ENCODE measurements at regions not wholly inside any gene's neighbourhood (a gene's known extent, or its start where the extent isn't known, plus 50 kb on each side); places are given as distances from the start of the nearest gene placed in this dataset.

- no peak for DNase-seq
Measured at GRCh38 chrY:19140285-19140920, 366.9 kb upstream of the HSFY2 start.

GRCh38 chrY:19134426-19134825, 360.9 kb upstream of the HSFY2 start:
- DNase-seq = no peak

GRCh38 chrY:19130569-19131358, 357.2 kb upstream of the HSFY2 start:
- no peak for DNase-seq

- DNase-seq = no peak
Measured at GRCh38 chrY:19126889-19127288, 353.4 kb upstream of the HSFY2 start.

GRCh38 chrY:19124609-19125008, 351.1 kb upstream of the HSFY2 start:
- no peak for DNase-seq

- DNase-seq = no peak
Measured at GRCh38 chrY:19122450-19122849, 348.9 kb upstream of the HSFY2 start.

GRCh38 chrY:19098349-19098748, 324.8 kb upstream of the HSFY2 start:
- DNase-seq = no peak

- DNase-seq = no peak
Measured at GRCh38 chrY:19095460-19095859, 321.9 kb upstream of the HSFY2 start.

GRCh38 chrY:19083006-19083405, 309.5 kb upstream of the HSFY2 start:
- DNase-seq = no peak

- no peak for DNase-seq
Measured at GRCh38 chrY:19077698-19078113, 304.2 kb upstream of the HSFY2 start.

- DNase-seq = peak; percentile 10
Measured at GRCh38 chrY:19076846-19077697, 303.5 kb upstream of the HSFY2 start.

GRCh38 chrY:19075471-19076253, 302.1 kb upstream of the HSFY2 start:
- no peak for DNase-seq

- no peak for DNase-seq
Measured at GRCh38 chrY:19067435-19067834, 293.9 kb upstream of the HSFY2 start.

- no peak for DNase-seq
Measured at GRCh38 chrY:19066447-19067190, 293.1 kb upstream of the HSFY2 start.

GRCh38 chrY:19065119-19065518, 291.6 kb upstream of the HSFY2 start:
- DNase-seq = no peak

GRCh38 chrY:19059733-19060132, 286.2 kb upstream of the HSFY2 start:
- no peak for DNase-seq

GRCh38 chrY:19058831-19059370, 285.4 kb upstream of the HSFY2 start:
- no peak for DNase-seq

- no peak for DNase-seq
Measured at GRCh38 chrY:19056138-19056469, 282.6 kb upstream of the HSFY2 start.

GRCh38 chrY:19055232-19056137, 281.9 kb upstream of the HSFY2 start:
- no peak for DNase-seq

- no peak for DNase-seq
Measured at GRCh38 chrY:19053806-19054205, 280.3 kb upstream of the HSFY2 start.

GRCh38 chrY:19051021-19051420, 277.5 kb upstream of the HSFY2 start:
- DNase-seq = no peak

Data from CD4-positive, alpha-beta T cell treated with Interleukin-10 for 1 hour (primary cell).